ENCODE measurements at regions not wholly inside any gene's neighbourhood (a gene's known extent, or its start where the extent isn't known, plus 50 kb on each side); places are given as distances from the start of the nearest gene placed in this dataset.

GRCh38 chr2:18819566-18819965, 230.2 kb upstream of the NT5C1B start:
- Histone ChIP-seq H3K9ac (ENCODE audit: low read depth in 1 of 2, low read length in 2 of 2) (no peak overlapping the region), H3K4me3 (ENCODE audit: low read depth in 1 of 3, low read length in 3 of 3) (no peak overlapping the region), H3K9me3 (ENCODE audit: control insufficient read depth in 4 of 4, low read length in 3 of 4) (no peaks in the 10 kb centered on the region), H3K36me3 (ENCODE audit: control insufficient read depth in 4 of 4, insufficient read depth in 3 of 4, low read depth in 1 of 4, low read length in 3 of 4) (no peaks in the 10 kb centered on the region), H3K27me3 (ENCODE audit: control insufficient read depth in 4 of 4, insufficient read depth in 4 of 4, low read length in 3 of 4) (no peaks in the 10 kb centered on the region), H3K27ac (ENCODE audit: low read depth in 1 of 2, low read length in 2 of 2) (no peak overlapping the region), H3K4me1 (ENCODE audit: control insufficient read depth in 4 of 4, insufficient read depth in 4 of 4, low read length in 3 of 4) (peaks cover 2 to 9% (median 5%) of the 10 kb centered on the region in 4 donors)
- WGBS = 89% methylated on average over 2 of the region's 2 CpGs
- no peak for DNase-seq (ENCODE audit: low spot score)
- TF ChIP-seq REST (IDR thresholded peaks at IDR 0.05) (no peak), FOXA1 (IDR thresholded peaks at IDR 0.05) (no peak), ZBTB33 (IDR thresholded peaks at IDR 0.05) (no peak), YY1 (IDR thresholded peaks at IDR 0.05) (no peak)

GRCh38 chr2:18814387-18814786, 225.0 kb upstream of the NT5C1B start:
- Histone ChIP-seq H3K4me3 (ENCODE audit: low read depth in 1 of 3, low read length in 3 of 3) (no peak overlapping the region), H3K27ac (ENCODE audit: low read depth in 1 of 2, low read length in 2 of 2) (no peak overlapping the region), H3K27me3 (ENCODE audit: control insufficient read depth in 4 of 4, insufficient read depth in 4 of 4, low read length in 3 of 4) (no peaks in the 10 kb centered on the region), H3K36me3 (ENCODE audit: control insufficient read depth in 4 of 4, insufficient read depth in 3 of 4, low read depth in 1 of 4, low read length in 3 of 4) (no peaks in the 10 kb centered on the region), H3K4me1 (ENCODE audit: control insufficient read depth in 4 of 4, insufficient read depth in 4 of 4, low read length in 3 of 4) (no peaks in the 10 kb centered on the region), H3K9ac (ENCODE audit: low read depth in 1 of 2, low read length in 2 of 2) (no peak overlapping the region), H3K9me3 (ENCODE audit: control insufficient read depth in 4 of 4, low read length in 3 of 4) (no peaks in the 10 kb centered on the region)
- TF ChIP-seq HNF4A (conservative IDR thresholded peaks at IDR 0.05) (no peak), ATF3 (IDR thresholded peaks at IDR 0.05) (no peak), REST (IDR thresholded peaks at IDR 0.05) (no peak), FOXA1 (IDR thresholded peaks at IDR 0.05) (no peak), JUND (IDR thresholded peaks at IDR 0.05) (no peak), RXRA (IDR thresholded peaks at IDR 0.05) (no peak), RAD21 (IDR thresholded peaks at IDR 0.05) (no peak), ZBTB33 (IDR thresholded peaks at IDR 0.05) (no peak), FOXA2 (IDR thresholded peaks at IDR 0.05) (no peak), SP1 (IDR thresholded peaks at IDR 0.05) (no peak)
- no peak for DNase-seq (ENCODE audit: low spot score)
- WGBS = 91% methylated on average over 2 of the region's 2 CpGs

Data from liver (tissue), 7 donors.